H7 (cell line): ENCODE measurements at regions not wholly inside any gene's neighbourhood (a gene's known extent, or its start where the extent isn't known, plus 50 kb on each side); places are given as distances from the start of the nearest gene placed in this dataset.

Source experiments
- DNase-seq: peaks from one replicate; pipeline ENCODE4 v3.0.0; 2012
- H3K27me3 ChIP-seq: 2 replicates; pipeline ENCODE4 v1.6.0; 2011; ENCODE audit warnings: mild to moderate bottlenecking, low read length; ENCODE audit not compliant: control insufficient read depth, insufficient read depth
- H3K36me3 ChIP-seq: replicated peaks from 2 replicates; pipeline ENCODE4 v1.5.1; 2011; ENCODE audit warnings: low read length; ENCODE audit not compliant: control insufficient read depth, insufficient read depth
- H3K4me3 ChIP-seq: 2 replicates; pipeline ENCODE4 v1.5.1; 2011; ENCODE audit warnings: low read depth, mild to moderate bottlenecking, control low read depth, low read length, moderate library complexity; ENCODE audit not compliant: insufficient read depth

- Histone ChIP-seq H3K36me3 (no peaks in the 10 kb centered on the region), H3K4me3 (no peak overlapping the region), H3K27me3 (no peaks in the 10 kb centered on the region; the same call in 1 of the 2 replicates)
- no peak for DNase-seq
Observed at GRCh38 chr2:16010011-16010410, 69.7 kb downstream of the MYCN start.

GRCh38 chr2:16009560-16009959 is 69.2 kb downstream of the MYCN start:
- Histone ChIP-seq H3K27me3 (no peaks in the 10 kb centered on the region; the same call in 1 of the 2 replicates), H3K4me3 (no peak overlapping the region), H3K36me3 (no peaks in the 10 kb centered on the region)
- DNase-seq: no peak

- H3K27me3 ChIP-seq: no peaks in the 10 kb centered on the region; the same call in 1 of the 2 replicates
- no peak for DNase-seq
- H3K4me3 ChIP-seq: no peak overlapping the region
- H3K36me3 ChIP-seq: no peaks in the 10 kb centered on the region
Observed at GRCh38 chr2:16008856-16009255, 68.5 kb downstream of the MYCN start.

- Histone ChIP-seq H3K36me3 (no peaks in the 10 kb centered on the region), H3K4me3 (no peak overlapping the region)
Observed at GRCh38 chr2:16008331-16008850, 68.0 kb downstream of the MYCN start.

GRCh38 chr2:16007167-16007934 is 67.0 kb downstream of the MYCN start:
- no peaks in the 10 kb centered on the region for H3K36me3 ChIP-seq
- DNase-seq: no peak
- H3K4me3 ChIP-seq: no peak overlapping the region
- no peaks in the 10 kb centered on the region for H3K27me3 ChIP-seq

More at GRCh38 chr2:16008331-16008850, 68.0 kb downstream of the MYCN start:
- H3K27me3 ChIP-seq: no peaks in the 10 kb centered on the region; the same call in 1 of the 2 replicates
- no peak for DNase-seq

GRCh38 chr2:16006537-16007166 is 66.3 kb downstream of the MYCN start:
- Histone ChIP-seq H3K4me3 (no peak overlapping the region), H3K27me3 (no peaks in the 10 kb centered on the region), H3K36me3 (no peaks in the 10 kb centered on the region)
- no peak for DNase-seq

- Histone ChIP-seq H3K27me3 (no peaks in the 10 kb centered on the region), H3K36me3 (no peaks in the 10 kb centered on the region), H3K4me3 (no peak overlapping the region)
- DNase-seq: no peak
Observed at GRCh38 chr2:16005816-16006536, 65.6 kb downstream of the MYCN start.

GRCh38 chr2:16005389-16005788 is 65.0 kb downstream of the MYCN start:
- Histone ChIP-seq H3K36me3 (no peaks in the 10 kb centered on the region), H3K4me3 (no peak overlapping the region)

GRCh38 chr2:16003809-16004208 is 63.5 kb downstream of the MYCN start:
- no peaks in the 10 kb centered on the region for H3K36me3 ChIP-seq

More at GRCh38 chr2:16005389-16005788, 65.0 kb downstream of the MYCN start:
- no peaks in the 10 kb centered on the region for H3K27me3 ChIP-seq
- no peak for DNase-seq

GRCh38 chr2:16003152-16003551 is 62.8 kb downstream of the MYCN start:
- no peak for DNase-seq
- no peak overlapping the region for H3K4me3 ChIP-seq

More at GRCh38 chr2:16003809-16004208, 63.5 kb downstream of the MYCN start:
- no peak for DNase-seq
- Histone ChIP-seq H3K27me3 (no peaks in the 10 kb centered on the region), H3K4me3 (no peak overlapping the region)

GRCh38 chr2:16002575-16002974 is 62.2 kb downstream of the MYCN start:
- no peak overlapping the region for H3K4me3 ChIP-seq
- H3K36me3 ChIP-seq: no peaks in the 10 kb centered on the region
- no peak for DNase-seq
- H3K27me3 ChIP-seq: no peaks in the 10 kb centered on the region

More at GRCh38 chr2:16003152-16003551, 62.8 kb downstream of the MYCN start:
- Histone ChIP-seq H3K36me3 (no peaks in the 10 kb centered on the region), H3K27me3 (no peaks in the 10 kb centered on the region)

GRCh38 chr2:16002144-16002543 is 61.8 kb downstream of the MYCN start:
- Histone ChIP-seq H3K4me3 (no peak overlapping the region), H3K27me3 (no peaks in the 10 kb centered on the region), H3K36me3 (no peaks in the 10 kb centered on the region)
- DNase-seq: no peak

- Histone ChIP-seq H3K36me3 (no peaks in the 10 kb centered on the region), H3K4me3 (no peak overlapping the region), H3K27me3 (no peaks in the 10 kb centered on the region)
- DNase-seq: no peak
Observed at GRCh38 chr2:16000642-16001041, 60.3 kb downstream of the MYCN start.

- H3K27me3 ChIP-seq: no peaks in the 10 kb centered on the region
Observed at GRCh38 chr2:15999596-16000469, 59.5 kb downstream of the MYCN start.

More at GRCh38 chr2:15999596-16000469, 59.5 kb downstream of the MYCN start:
- no peaks in the 10 kb centered on the region for H3K36me3 ChIP-seq
- no peak overlapping the region for H3K4me3 ChIP-seq
- DNase-seq: no peak
